ENCODE measurements at regions not wholly inside any gene's neighbourhood (a gene's known extent, or its start where the extent isn't known, plus 50 kb on each side); places are given as distances from the start of the nearest gene placed in this dataset.

- FAIRE-seq = no peak
- no peak for TF ChIP-seq CTCF (IDR thresholded peaks at IDR 0.05; ENCODE audit: insufficient read depth, missing control alignments)
Measured at GRCh38 chr14:61847861-61848260, 85.6 kb downstream of the SNAPC1 start.

DNA sequence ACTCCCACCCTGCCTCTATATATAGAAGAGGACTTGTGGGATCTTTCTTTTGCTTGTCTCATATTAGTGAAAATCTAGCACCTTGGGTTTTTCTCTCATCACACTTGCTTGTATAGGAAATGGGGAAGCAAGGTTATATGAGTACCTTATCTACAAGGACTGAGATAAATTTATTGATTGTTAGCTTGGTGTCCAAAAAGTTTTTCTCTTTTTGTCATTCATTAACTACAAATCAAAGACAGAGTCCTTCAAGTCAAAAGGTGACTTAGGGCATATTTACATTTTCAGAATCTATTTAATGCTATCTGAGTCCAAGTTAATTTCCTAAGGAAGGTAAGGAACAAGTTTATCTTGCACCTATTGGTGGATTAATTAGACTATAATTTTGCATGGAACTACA is 92.7 kb downstream of the SNAPC1 start:
- FAIRE-seq (no peak), DNase-seq (ENCODE audit: insufficient read length, low spot score) (no peak)
- no peak for TF ChIP-seq CTCF (IDR thresholded peaks at IDR 0.05; ENCODE audit: insufficient read depth, missing control alignments)

More at GRCh38 chr14:61847861-61848260, 85.6 kb downstream of the SNAPC1 start:
- DNase-seq (ENCODE audit: insufficient read length, low spot score) = no peak

DNA sequence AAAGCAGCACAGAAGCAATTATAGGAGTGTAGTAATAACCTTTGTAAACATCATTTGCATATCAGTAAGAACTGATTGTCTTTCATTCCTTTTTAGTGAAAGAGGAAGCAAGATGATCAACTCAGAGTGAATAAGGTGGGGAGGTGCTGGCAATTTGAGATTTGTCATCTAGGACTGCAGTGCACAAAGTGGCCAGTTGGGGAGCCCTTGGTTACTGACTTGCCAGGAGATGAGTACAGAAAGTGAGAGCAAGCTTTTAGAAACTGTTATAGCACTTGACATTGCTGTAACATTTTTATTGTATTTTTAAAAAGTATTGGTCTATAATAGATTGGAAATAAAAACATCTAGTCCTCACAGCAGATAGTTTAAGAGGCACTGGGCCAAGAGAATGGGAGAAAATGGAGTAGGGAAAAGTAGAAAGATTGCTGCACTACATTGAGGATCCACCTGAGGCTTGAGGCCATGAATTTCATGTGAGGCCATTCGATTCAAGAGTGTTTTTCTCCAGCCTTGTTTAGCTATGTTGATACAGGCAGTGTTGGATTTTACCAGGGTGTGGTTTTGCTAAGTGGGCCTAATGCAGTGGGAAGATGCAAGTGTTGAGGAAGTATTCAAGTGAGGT is 98.2 kb downstream of the SNAPC1 start:
- peak; percentile 52 for TF ChIP-seq CTCF (IDR thresholded peaks at IDR 0.05; ENCODE audit: insufficient read depth, missing control alignments)
- DNase-seq (ENCODE audit: insufficient read length, low spot score) = peak; percentile 22
- no peak for FAIRE-seq

GRCh38 chr14:61861320-61861865 is 99.2 kb downstream of the SNAPC1 start:
- FAIRE-seq = no peak
- TF ChIP-seq CTCF (IDR thresholded peaks at IDR 0.05; ENCODE audit: insufficient read depth, missing control alignments) = no peak
- no peak for DNase-seq (ENCODE audit: insufficient read length, low spot score)

DNA sequence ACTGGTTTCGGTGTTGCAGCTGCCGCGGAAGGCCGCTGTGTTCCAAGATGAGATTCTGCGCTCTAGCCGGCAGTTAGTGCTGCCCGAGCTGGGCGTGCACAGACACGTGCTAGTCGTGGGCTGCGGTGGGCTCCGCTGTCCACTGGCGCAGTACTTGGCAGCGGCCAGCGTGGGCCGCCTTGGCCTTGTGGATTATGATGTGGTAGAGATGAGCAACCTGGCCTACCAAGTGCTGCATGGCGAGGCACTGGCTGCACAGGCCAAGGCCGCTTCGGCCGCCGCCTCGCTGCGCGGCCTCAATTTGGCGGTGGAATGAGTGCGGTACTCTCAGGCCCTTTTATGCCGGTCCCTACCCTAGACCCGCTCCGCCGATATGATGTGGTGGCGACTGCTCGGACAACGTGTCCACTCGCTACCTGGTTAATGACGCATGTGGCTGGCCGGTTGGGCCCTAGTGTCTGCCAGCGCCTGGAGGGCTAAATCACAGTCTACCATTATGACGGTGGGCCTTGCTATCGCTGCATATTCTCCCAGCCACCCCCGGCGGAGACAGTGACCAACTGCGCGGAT is 102.2 kb downstream of the SNAPC1 start:
- no peak for TF ChIP-seq CTCF (IDR thresholded peaks at IDR 0.05; ENCODE audit: insufficient read depth, missing control alignments)
- no peak for FAIRE-seq
- DNase-seq (ENCODE audit: insufficient read length, low spot score) = no peak

DNA sequence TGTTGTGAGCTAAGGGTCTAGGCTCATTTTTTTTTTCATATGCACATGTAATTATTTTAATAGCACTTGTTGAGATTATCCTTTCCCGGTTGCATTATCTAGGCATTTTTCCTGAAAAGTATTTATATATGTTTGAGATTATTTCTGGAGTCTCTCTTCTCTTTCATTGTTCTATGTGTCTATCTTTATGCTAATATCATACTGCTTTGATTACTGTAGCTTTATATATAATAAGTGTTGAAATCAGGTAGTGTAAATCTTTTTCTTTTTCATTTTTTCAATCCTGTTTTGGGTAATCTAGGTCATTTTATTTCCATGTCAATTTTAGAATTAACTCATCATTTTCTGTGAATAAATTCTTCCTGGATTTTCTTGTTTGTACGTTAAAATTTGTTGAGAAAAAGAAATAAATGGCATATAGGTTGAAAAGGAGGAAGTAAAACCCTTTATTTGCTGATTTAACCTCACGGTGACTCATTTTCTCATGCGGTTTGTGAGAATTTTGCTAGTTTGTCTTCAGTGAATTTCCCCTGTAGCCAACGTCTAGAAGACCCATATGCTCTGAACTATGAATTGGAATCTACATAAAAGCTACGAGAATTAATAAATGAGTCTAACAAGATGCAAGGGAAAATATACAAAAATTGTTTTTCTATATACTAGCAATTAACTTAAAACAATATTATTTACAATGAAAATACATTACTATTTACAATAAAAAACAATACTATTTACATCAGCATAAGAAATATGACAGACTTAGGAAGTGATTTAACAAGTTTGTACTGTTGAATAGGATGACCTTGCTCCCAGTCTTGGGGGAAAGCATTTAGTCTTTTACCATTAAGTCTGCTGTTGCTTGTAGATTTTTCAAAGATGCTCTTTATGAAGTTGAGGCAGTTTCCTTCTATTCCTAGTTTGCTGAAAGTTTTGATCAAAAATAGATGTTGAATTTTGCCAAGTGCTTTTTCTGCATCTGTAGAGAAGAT is 105.0 kb downstream of the SNAPC1 start:
- no peak for DNase-seq (ENCODE audit: insufficient read length, low spot score)
- FAIRE-seq = no peak
- no peak for TF ChIP-seq CTCF (IDR thresholded peaks at IDR 0.05; ENCODE audit: insufficient read depth, missing control alignments)
